ENCODE measurements at regions not wholly inside any gene's neighbourhood (a gene's known extent, or its start where the extent isn't known, plus 50 kb on each side); places are given as distances from the start of the nearest gene placed in this dataset.

DNA sequence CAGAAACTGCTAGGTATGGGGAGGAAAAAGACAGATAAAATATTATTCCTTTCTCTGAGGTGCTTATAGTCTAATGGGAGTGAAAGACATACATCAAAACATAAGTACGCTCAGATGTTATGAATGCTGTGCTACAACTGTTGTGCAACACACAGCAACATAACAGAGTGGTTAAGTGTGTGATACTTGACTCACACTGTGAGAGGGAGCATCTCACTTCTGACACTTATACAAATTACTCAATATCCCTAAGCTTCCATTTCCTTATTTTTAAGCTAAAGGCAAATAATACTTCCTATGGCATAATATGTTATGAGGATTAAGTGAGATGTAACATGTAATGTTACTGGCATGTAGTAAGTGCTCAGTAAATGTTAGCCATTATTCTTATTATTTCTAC lies 110.6 kb upstream of the FER start:
- Histone ChIP-seq H3K9me3 (no peaks in the 10 kb centered on the region), H3K27ac (no peak overlapping the region), H3K27me3 (no peaks in the 10 kb centered on the region), H3K4me3 (no peak overlapping the region), H3K36me3 (no peaks in the 10 kb centered on the region), H3K4me1 (peaks cover 7% of the 10 kb centered on the region)
- TF ChIP-seq CTCF (IDR thresholded peaks at IDR 0.05) (no peak), POLR2AphosphoS5 (IDR thresholded peaks at IDR 0.05; ENCODE audit: insufficient read depth in 1 of 2, low read depth in 1 of 2) (no peak), POLR2A (IDR thresholded peaks at IDR 0.05) (no peak)
- no peak for DNase-seq (ENCODE audit: extremely low spot score in 2 of 2)
- intact Hi-C loops (cut with DNase I) = no loop called here

GRCh38 chr5:108636135-108636853 lies 111.4 kb upstream of the FER start:
- TF ChIP-seq CTCF (IDR thresholded peaks at IDR 0.05) (no peak), POLR2A (IDR thresholded peaks at IDR 0.05) (no peak), POLR2AphosphoS5 (IDR thresholded peaks at IDR 0.05; ENCODE audit: insufficient read depth in 1 of 2, low read depth in 1 of 2) (no peak)
- H3K36me3 ChIP-seq = no peaks in the 10 kb centered on the region
- no peak overlapping the region for H3K4me3 ChIP-seq
- intact Hi-C loops (cut with DNase I) = no loop called here
- H3K27ac ChIP-seq = no peak overlapping the region
- peaks cover 7% of the 10 kb centered on the region for H3K4me1 ChIP-seq
- no peaks in the 10 kb centered on the region for H3K27me3 ChIP-seq
- no peaks in the 10 kb centered on the region for H3K9me3 ChIP-seq
- no peak for DNase-seq (ENCODE audit: extremely low spot score in 2 of 2)

DNA sequence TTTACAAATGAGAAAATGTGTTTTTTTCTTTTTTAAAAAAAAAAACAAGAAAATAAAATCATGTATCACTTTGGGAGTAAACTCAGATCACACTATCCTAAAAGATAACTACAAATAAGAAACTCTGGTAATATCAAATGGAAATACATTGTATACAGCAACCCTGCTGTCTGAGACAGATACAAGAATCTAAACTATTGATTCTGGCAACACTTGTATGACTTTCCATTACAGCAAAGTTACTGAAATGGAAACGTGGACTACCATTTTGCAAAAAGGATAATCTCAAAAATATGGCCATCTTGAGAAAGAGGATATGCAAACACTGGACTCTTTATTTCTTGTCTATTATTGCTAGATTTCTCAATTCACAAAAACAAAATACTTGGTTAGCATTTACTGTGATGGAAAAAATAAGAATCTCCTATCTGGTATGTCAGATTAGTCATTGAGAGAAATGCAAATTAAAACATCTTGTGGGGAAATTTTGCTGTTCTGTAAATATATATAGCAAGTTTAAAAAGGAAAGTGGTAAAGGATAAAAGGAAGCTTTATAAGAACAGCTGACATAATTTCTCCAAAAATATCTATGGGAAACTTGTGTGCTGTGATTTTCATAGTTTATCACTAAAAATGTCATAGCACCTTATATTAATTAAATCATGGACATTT lies 112.9 kb upstream of the FER start:
- no peak for DNase-seq (ENCODE audit: extremely low spot score in 2 of 2)
- Histone ChIP-seq H3K27me3 (no peaks in the 10 kb centered on the region), H3K27ac (no peak overlapping the region), H3K4me3 (no peak overlapping the region), H3K36me3 (no peaks in the 10 kb centered on the region), H3K9me3 (no peaks in the 10 kb centered on the region), H3K4me1 (peaks cover 7% of the 10 kb centered on the region)
- intact Hi-C loops (cut with DNase I) = no loop called here
- no peak for TF ChIP-seq POLR2AphosphoS5 (IDR thresholded peaks at IDR 0.05; ENCODE audit: insufficient read depth in 1 of 2, low read depth in 1 of 2)
- no peak for TF ChIP-seq POLR2A (IDR thresholded peaks at IDR 0.05)
- no peak for TF ChIP-seq CTCF (IDR thresholded peaks at IDR 0.05)

GRCh38 chr5:108634010-108634616 lies 113.6 kb upstream of the FER start:
- Histone ChIP-seq H3K36me3 (no peaks in the 10 kb centered on the region), H3K4me1 (peaks cover 7% of the 10 kb centered on the region), H3K4me3 (no peak overlapping the region), H3K27ac (no peak overlapping the region), H3K9me3 (no peaks in the 10 kb centered on the region), H3K27me3 (no peaks in the 10 kb centered on the region)
- intact Hi-C loops (cut with DNase I) = no loop called here
- DNase-seq (ENCODE audit: extremely low spot score in 2 of 2) = no peak
- TF ChIP-seq POLR2AphosphoS5 (IDR thresholded peaks at IDR 0.05; ENCODE audit: insufficient read depth in 1 of 2, low read depth in 1 of 2) (no peak), CTCF (IDR thresholded peaks at IDR 0.05) (no peak), POLR2A (IDR thresholded peaks at IDR 0.05) (no peak)

Measured in vagina (tissue), 2 donors.